G401 (cell line): ENCODE measurements at regions not wholly inside any gene's neighbourhood (a gene's known extent, or its start where the extent isn't known, plus 50 kb on each side); places are given as distances from the start of the nearest gene placed in this dataset.

Source experiments
- DNase-seq: peaks from one replicate; pipeline ENCODE4 v3.0.0-alpha.2; 2015; ENCODE audit warnings: low spot score
- in situ Hi-C: cut with HindIII; loops from 2 replicates; pipeline ENCODE4 v1.10.0; 2016; ENCODE audit warnings: low sequenced_read_pairs, mixed read lengths

DNA sequence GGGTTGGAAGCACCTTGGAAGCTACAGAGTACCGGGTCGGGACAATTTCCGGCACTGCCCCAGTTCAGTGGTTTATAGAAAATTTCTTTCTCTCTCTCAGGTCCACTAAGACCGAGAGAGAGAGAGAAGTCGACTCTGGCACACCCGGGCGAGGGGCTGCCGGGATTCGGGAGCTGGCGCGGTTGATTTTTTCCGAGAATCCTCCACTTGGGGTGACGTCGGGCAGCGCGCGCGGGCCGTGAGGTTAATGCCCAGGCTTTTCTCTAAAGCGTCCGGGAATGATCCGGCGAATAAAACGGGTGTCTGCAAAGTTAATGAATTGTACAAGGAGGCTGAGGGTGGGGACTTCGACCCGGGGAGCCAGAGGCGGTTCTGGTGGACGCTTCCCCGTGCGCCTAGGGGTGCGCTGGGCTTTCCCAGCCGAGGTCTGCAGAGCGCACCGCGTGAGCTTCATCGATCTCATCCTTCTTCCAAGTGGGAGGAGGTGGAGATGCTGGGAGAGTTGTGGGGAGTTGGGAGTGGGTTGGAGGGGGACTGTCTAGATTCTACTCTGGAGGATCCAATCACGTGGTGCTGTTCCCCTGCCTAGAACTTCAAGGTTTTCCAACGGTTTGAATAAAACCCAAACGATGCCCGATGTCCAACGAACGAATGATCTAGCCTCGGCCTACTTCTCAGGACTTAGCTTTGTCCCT is 51.9 kb upstream of the TBX3 start:
- DNase-seq: no peak
- in situ Hi-C loops: no loop called here

DNA sequence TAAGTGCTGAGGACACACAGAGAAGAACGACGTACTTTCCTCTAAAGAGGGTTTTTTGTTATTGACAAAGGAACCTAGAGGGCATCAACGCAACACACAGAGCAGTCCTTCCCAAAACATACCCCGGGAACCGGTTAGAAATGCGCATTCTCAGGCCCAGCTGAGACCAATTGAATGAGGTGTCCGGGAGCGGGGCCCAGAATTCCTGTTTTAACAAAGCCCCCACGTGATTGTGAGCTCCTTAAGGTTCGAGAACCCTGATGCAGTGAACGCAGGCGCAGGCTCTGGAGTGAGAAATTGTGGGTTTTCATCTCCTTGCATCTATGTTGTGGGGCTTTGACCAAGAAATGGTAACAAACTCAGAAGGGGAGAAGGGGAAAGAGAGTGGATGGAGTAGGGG is 51.0 kb upstream of the TBX3 start:
- no peak for DNase-seq
- in situ Hi-C loops: no loop called here

DNA sequence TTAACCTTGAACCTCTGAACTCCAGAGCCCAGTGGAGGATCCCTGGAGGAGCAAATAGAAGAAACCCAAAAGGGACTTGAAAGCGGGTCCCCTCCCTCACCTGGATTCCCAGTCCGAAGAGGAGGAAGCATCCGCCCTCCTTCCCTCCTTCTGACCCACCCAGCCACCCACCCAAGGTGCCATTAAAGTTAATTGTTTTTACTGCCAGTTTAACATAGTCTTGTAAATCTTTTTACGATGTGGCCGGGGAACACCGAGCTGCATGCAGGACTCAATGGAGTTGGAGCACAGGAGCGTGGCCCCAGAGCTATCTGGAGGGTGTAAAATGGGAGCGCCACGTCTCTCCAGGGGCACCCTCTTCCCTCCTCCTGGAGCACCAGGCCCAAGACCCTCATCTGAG is 49.9 kb upstream of the TBX3 start:
- no peak for DNase-seq
- in situ Hi-C loops: no loop called here
